ENCODE measurements at regions not wholly inside any gene's neighbourhood (a gene's known extent, or its start where the extent isn't known, plus 50 kb on each side); places are given as distances from the start of the nearest gene placed in this dataset.

DNA sequence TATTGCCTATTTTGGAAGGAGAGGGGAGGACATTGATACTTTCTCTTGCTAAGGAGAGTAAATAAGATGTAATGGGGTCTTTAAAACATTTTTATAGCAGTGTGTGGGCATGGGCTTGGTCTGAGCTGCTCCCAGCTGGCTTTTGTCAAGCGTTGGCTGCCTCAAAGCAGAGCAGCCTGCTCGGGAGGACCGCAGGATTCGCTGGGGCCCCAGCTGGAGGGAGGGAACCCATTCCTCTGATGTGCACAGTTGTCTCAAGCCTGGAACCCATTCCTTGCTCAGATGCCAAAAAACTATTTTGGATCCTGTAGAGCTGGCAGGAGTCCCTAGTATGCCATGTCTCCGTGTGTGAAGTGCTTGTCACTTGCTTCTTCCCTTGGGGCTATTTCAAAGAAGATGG, 59.4 kb upstream of the RMDN2 start:
- Histone ChIP-seq H3K36me3 (no peaks in the 10 kb centered on the region), H3K27me3 (no peaks in the 10 kb centered on the region), H3K4me3 (no peak overlapping the region), H3K27ac (no peak overlapping the region), H3K9me3 (no peaks in the 10 kb centered on the region), H3K4me1 (no peaks in the 10 kb centered on the region)
- DNase-seq: no peak
- TF ChIP-seq, protein P1, sequence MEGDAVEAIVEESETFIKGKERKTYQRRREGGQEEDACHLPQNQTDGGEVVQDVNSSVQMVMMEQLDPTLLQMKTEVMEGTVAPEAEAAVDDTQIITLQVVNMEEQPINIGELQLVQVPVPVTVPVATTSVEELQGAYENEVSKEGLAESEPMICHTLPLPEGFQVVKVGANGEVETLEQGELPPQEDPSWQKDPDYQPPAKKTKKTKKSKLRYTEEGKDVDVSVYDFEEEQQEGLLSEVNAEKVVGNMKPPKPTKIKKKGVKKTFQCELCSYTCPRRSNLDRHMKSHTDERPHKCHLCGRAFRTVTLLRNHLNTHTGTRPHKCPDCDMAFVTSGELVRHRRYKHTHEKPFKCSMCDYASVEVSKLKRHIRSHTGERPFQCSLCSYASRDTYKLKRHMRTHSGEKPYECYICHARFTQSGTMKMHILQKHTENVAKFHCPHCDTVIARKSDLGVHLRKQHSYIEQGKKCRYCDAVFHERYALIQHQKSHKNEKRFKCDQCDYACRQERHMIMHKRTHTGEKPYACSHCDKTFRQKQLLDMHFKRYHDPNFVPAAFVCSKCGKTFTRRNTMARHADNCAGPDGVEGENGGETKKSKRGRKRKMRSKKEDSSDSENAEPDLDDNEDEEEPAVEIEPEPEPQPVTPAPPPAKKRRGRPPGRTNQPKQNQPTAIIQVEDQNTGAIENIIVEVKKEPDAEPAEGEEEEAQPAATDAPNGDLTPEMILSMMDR (IDR thresholded peaks at IDR 0.05): no peak
- TF ChIP-seq POLR2A (IDR thresholded peaks at IDR 0.05): no peak

DNA sequence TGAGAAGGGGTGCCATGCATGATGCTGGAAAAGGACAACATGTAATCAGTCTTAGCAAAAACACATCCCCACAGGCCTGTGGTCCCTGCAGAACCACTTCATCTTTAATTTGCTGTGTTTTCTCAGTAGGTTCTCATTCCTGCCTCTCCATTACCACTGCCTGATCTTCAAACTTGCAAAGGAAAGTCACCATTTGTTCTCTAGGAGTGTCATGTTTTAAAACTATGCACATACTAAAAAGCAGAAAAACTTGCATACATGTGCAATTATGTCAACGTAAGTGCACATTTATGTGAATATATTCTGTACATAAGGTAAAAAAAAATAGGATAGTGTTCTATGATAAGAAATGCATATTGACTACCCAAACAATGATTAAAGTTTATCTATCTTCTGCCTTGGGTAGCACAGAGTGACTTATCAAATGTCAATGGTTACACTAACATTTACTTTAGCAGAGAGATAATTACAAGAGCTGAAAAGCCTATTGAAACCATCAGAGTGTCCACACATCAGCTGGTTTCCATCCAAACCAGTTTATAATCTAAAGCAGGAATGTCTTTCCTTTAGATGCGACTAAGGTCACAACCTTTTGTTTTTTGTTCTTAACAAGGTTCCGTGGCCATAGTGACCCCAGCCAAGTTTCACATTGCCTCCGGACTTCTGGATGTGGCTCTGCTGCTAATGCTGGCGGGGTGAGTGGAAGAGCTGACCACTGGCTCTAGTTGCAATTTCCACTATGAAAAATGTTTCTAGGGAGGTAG, 58.7 kb upstream of the RMDN2 start:
- no peak overlapping the region for H3K27ac ChIP-seq

DNA sequence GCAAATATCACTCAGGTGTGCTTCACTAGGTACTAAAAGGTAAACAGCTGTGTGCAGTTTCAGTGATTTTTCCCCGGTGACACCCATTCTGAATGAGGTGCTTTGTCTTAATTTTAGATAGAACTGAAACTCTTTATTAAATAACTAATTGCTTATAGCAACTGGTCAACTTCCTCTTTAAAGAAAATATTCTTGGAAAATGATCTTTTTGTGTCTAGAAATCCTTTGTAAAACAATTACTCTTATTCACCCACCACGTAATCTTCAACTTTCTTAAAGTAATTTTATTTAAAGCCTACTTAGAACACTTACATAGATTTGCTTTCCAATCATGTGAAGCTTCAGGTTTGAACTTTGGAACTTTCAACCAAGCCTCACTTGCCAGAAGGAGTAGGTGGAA, 57.9 kb upstream of the RMDN2 start:
- Histone ChIP-seq H3K4me3 (no peak overlapping the region), H3K4me1 (peaks cover 0 to 7% (median 0%) of the 10 kb centered on the region in 4 donors), H3K27me3 (no peaks in the 10 kb centered on the region), H3K27ac (no peak overlapping the region), H3K9me3 (no peaks in the 10 kb centered on the region), H3K36me3 (no peaks in the 10 kb centered on the region)
- DNase-seq: no peak
- no peak for TF ChIP-seq POLR2A (IDR thresholded peaks at IDR 0.05)
- TF ChIP-seq, protein P1 (IDR thresholded peaks at IDR 0.05): no peak

More for the DNA sequence above, 58.7 kb upstream of the RMDN2 start:
- H3K4me1 ChIP-seq: no peaks in the 10 kb centered on the region
- H3K36me3 ChIP-seq: no peaks in the 10 kb centered on the region
- H3K27me3 ChIP-seq: no peaks in the 10 kb centered on the region
- no peaks in the 10 kb centered on the region for H3K9me3 ChIP-seq
- no peak overlapping the region for H3K4me3 ChIP-seq
- TF ChIP-seq, protein P1 (IDR thresholded peaks at IDR 0.05): no peak
- no peak for TF ChIP-seq POLR2A (IDR thresholded peaks at IDR 0.05)
- no peak for DNase-seq

DNA sequence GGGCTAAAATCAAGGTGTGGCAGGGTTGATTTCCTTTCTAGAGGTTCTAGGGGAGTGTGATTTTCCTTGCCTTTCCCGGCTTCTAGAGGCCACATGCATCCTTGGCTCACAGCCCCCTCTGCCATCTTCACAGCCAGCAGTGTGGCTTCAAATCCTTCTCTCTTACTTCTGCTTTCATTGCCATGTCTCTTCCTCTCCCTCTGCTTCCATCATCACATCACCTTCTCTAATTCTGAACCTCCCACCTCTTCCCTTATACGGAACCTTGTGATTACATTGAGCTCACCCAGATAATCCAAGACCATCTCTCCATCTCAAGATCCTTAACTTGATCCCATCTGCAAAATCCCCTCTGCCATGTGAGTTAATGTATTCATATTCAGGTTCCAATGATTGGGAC, 56.2 kb upstream of the RMDN2 start:
- Histone ChIP-seq H3K27me3 (no peaks in the 10 kb centered on the region), H3K4me3 (no peak overlapping the region), H3K36me3 (no peaks in the 10 kb centered on the region), H3K9me3 (no peaks in the 10 kb centered on the region), H3K27ac (no peak overlapping the region), H3K4me1 (peaks cover 0 to 7% (median 0%) of the 10 kb centered on the region in 4 donors)
- no peak for TF ChIP-seq POLR2A (IDR thresholded peaks at IDR 0.05)
- TF ChIP-seq, protein P1 (IDR thresholded peaks at IDR 0.05): no peak
- DNase-seq: no peak

DNA sequence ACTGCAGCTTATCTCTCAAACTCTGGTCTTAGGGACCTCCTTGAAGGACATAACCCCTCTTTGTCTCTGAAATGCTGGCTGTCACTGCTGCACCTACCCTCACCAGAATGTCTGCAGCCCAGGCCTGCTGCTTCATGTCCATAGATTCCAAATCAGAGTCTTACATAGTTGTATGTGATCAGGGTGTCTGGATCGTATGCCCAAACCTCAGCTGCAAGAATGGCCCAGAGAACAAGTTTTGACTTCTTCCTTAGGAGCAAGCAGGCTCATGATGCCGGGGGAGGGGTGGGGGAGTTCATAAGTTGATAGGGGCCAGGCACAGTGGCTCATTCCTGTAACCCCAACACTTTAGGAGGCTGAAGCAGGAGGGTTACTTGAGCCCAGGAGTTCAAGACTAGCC, 55.8 kb upstream of the RMDN2 start:
- no peak for DNase-seq
- Histone ChIP-seq H3K27ac (peak overlapping the region in 1 of 4 donors; percentile 61), H3K36me3 (no peaks in the 10 kb centered on the region), H3K9me3 (no peaks in the 10 kb centered on the region), H3K4me1 (peaks cover 0 to 7% (median 0%) of the 10 kb centered on the region in 4 donors), H3K4me3 (no peak overlapping the region), H3K27me3 (no peaks in the 10 kb centered on the region)
- TF ChIP-seq, protein P1 (IDR thresholded peaks at IDR 0.05): no peak
- TF ChIP-seq POLR2A (IDR thresholded peaks at IDR 0.05): no peak
